Breast epithelium (tissue), 3 donors: ENCODE measurements at regions not wholly inside any gene's neighbourhood (a gene's known extent, or its start where the extent isn't known, plus 50 kb on each side); places are given as distances from the start of the nearest gene placed in this dataset.

Source experiments
- CTCF ChIP-seq, 3 donors: fragments of 450-650 bp; IDR thresholded peaks; one replicate each; pipeline ENCODE4 v1.5.1; 2016 to 2017; ENCODE audit warnings: antibody characterized with exemption in 3 of 3, mild to moderate bottlenecking in 3 of 3, moderate library complexity in 3 of 3
- POLR2A ChIP-seq: fragments of 450-650 bp; IDR thresholded peaks from one replicate; pipeline ENCODE4 v1.6.1; 2016; ENCODE audit warnings: antibody characterized with exemption, mild to moderate bottlenecking, moderate library complexity
- POLR2AphosphoS5 ChIP-seq, 3 donors: sonication (generic); formaldehyde crosslinking; IDR thresholded peaks; one replicate each; pipeline ENCODE4 v1.6.1; 2017; ENCODE audit warnings: antibody characterized with exemption in 3 of 3

DNA sequence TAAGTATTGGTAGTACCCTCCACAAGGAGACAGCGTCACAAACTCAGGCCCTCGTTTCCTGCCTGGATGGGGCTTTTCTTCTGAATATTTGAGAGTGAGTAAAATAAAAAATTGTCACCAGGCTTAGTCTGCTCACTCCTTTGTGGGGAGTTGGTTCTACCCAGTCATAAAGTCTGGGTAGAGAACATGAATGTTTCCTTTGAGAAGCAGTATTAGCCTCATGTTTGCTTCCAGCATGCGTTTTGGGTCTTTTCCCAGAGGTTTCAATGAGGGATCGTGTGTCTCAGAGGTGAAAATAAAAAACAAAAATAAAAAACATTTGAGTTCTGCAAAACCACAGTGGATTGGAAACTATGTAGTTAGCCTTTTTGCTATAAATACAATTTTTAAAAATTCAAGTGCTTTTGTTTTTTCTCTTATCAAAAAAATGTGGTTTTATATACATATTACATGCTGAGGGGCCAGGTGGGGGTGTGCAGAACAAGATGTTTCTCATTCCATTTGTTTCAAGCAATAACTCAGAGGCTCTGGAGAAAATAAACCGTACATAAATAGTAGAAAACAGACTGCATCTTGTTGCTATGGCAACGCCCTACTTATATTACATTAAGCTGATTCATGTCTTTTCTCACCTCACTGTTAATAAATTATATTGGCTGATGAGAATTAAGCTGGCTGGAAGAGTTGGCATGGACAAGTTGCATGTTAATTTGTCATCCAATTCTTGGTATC is 182.8 kb upstream of the FOXN2 start:
- TF ChIP-seq CTCF (IDR thresholded peaks at IDR 0.05): no peak
- no peak for TF ChIP-seq POLR2A
- no peak for TF ChIP-seq POLR2AphosphoS5 (IDR thresholded peaks at IDR 0.05)
